KBM-7 (cell line): ENCODE measurements at regions not wholly inside any gene's neighbourhood (a gene's known extent, or its start where the extent isn't known, plus 50 kb on each side); places are given as distances from the start of the nearest gene placed in this dataset.
"Not testable (repeated sequence)": the region's sequence is repeated elsewhere in the genome, so short reads cannot be mapped to it uniquely, and the experiment has no call there.

Experiments used
- DNase-seq: peaks from one replicate; pipeline ENCODE4 v3.0.0-alpha.2; 2015
- in situ Hi-C: fragments of 300-500 bp; cut with MboI; formaldehyde crosslinking; loops from 2 replicates; pipeline ENCODE4 v1.14.3; 2020; ENCODE audit warnings: low sequenced_read_pairs, low pct_unique_long_range_greater_than_20kb, mixed read lengths

DNA sequence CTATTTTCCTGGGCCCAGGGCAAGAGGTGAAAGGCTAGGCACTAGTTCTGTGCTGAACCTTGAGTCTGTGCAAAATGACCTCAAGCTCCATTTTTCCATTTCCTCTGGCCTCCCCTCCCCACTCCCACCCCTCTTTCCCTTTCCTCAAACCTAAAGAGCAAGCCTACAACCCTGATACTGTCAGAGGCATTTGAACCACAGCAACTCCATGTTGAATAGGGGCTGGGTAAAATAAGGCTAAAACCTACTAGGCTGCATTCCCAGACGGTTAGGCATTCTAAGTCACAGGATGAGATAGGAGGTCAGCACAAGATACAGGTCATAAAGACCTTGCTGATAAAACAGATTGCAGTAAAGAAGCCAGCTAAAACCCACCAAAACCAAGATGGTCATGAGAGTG lies 71.9 kb upstream of the NDP start:
- in situ Hi-C loops, DNase-seq: not testable (repeated sequence)

DNA sequence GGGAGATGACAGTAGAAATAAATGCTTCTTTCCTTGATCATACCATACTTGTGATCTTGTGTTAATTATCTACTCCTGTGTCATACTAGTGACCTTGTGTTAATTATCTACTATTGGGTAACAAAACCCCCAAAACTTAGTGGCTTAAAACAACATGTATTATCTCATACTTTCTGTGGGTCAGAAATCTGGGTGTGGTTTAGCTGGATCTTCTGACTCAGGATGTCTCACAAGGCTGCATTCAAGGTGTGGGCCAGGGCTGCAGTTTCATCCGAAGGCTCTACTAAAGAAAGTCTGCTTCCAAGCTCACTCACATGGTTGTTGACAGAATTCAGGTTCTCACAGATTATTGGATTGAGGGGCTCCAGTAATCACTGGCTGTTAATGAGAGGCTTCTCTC lies 70.3 kb upstream of the NDP start:
- in situ Hi-C loops = no loop called here
- DNase-seq = no peak

- DNase-seq = no peak
- in situ Hi-C loops = no loop called here
Measured at GRCh38 chrX:44042751-44043150, 69.6 kb upstream of the NDP start.

- in situ Hi-C loops = no loop called here
- DNase-seq = no peak
Measured at GRCh38 chrX:44042116-44042515, 68.9 kb upstream of the NDP start.

GRCh38 chrX:44040406-44040805 lies 67.2 kb upstream of the NDP start:
- in situ Hi-C loops = no loop called here
- DNase-seq = no peak

DNA sequence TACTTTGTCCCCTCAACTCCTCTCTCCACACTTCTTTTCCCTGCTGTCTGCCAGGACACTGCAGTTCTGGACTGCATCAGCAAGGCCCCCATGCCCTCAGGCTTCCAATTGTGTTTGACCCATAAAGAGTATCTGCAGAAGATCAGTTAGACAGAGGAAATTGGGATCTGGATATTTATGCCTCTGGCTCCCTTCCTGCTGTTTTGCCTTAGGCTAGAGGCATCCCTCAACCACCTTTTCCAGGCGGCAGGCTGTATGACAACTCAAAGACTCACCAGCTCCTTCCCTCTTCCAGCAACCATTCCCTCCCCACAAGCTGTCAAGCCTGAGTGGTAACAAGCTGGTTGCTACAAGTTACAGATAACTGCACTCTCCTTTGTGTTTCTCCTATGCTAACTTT lies 66.4 kb upstream of the NDP start:
- DNase-seq = no peak
- in situ Hi-C loops = no loop called here

- in situ Hi-C loops = no loop called here
- no peak for DNase-seq
Measured at GRCh38 chrX:44036336-44036735, 63.1 kb upstream of the NDP start.

GRCh38 chrX:44035571-44035970 lies 62.4 kb upstream of the NDP start:
- DNase-seq = no peak
- in situ Hi-C loops = no loop called here

- DNase-seq = peak; percentile 20
- in situ Hi-C loops = no loop called here
Measured at GRCh38 chrX:44032479-44032878, 59.3 kb upstream of the NDP start.

GRCh38 chrX:44025555-44025954 lies 52.4 kb upstream of the NDP start:
- in situ Hi-C loops = no loop called here
- no peak for DNase-seq
